ENCODE measurements at regions not wholly inside any gene's neighbourhood (a gene's known extent, or its start where the extent isn't known, plus 50 kb on each side); places are given as distances from the start of the nearest gene placed in this dataset.

GRCh38 chr7:130814778-130815335 lies 80.8 kb upstream of the KLF14 start:
- TF ChIP-seq MYC (IDR thresholded peaks at IDR 0.05; ENCODE audit: low read depth, low read length): no peak
- TF ChIP-seq CTCF (IDR thresholded peaks at IDR 0.05; ENCODE audit: extremely low read depth in 1 of 2, insufficient read depth in 1 of 2, low read depth in 1 of 2, low read length in 2 of 2): peak; percentile 34 to 36
- peaks cover 0 to 3% of the 10 kb centered on the region in 2 experiments for H3K27me3 ChIP-seq (ENCODE audit: control insufficient read depth in 2 of 2, insufficient read depth in 2 of 2, low read length in 2 of 2)
- no peaks in the 10 kb centered on the region for H3K4me1 ChIP-seq (ENCODE audit: control insufficient read depth, extremely low read depth, insufficient read depth, low read length)
- no peak overlapping the region for H3K27ac ChIP-seq (ENCODE audit: insufficient read depth, low read depth, low read length)
- H3K9ac ChIP-seq (replicated peaks; ENCODE audit: extremely low read depth, insufficient read depth, low read length): no peak overlapping the region
- DNase-seq (ENCODE audit: low read depth, low spot score) (peak; percentile 37), FAIRE-seq (no peak)
- ChIA-PET POLR2A (no interaction called here), CTCF (interaction anchor here (1.3 to 1.5 kb wide), 3 partner anchors 80 to 226 kb away, joined by 3 to 6 read pairs (median 4); no protein-coding TSS in a partner anchor)
- no peaks in the 10 kb centered on the region for H3K9me1 ChIP-seq (replicated peaks; ENCODE audit: control insufficient read depth, extremely low read depth, insufficient read depth, low read length)
- H3K36me3 ChIP-seq (ENCODE audit: control insufficient read depth in 2 of 2, extremely low read depth in 1 of 2, insufficient read depth in 2 of 2, low read length in 2 of 2): no peaks in the 10 kb centered on the region
- intact Hi-C loops (cut with micrococcal nuclease): no loop called here
- dilution Hi-C loops (cut with MboI; ENCODE audit: extremely low pct_ligation_motif_present, low sequenced_read_pairs): no loop called here
- H3K4me2 ChIP-seq (ENCODE audit: insufficient read depth, low read length): no peak overlapping the region
- no peaks in the 10 kb centered on the region for H3K79me2 ChIP-seq (ENCODE audit: control insufficient read depth, insufficient read depth, low read length)
- no peaks in the 10 kb centered on the region for H3K9me3 ChIP-seq (replicated peaks; ENCODE audit: control insufficient read depth, insufficient read depth, low read length)
- no TSS peak for BruUV-seq (replicated peaks)
- no peaks in the 10 kb centered on the region for H4K20me1 ChIP-seq (replicated peaks; ENCODE audit: control insufficient read depth, extremely low read depth, insufficient read depth, low read length)
- no peak overlapping the region for H3K4me3 ChIP-seq (replicated peaks in 1 of 3; ENCODE audit: insufficient read depth in 1 of 3, low read depth in 1 of 3, low read length in 3 of 3)
- no peak overlapping the region for H2AFZ ChIP-seq (ENCODE audit: low read depth, low read length)

- Histone ChIP-seq H3K27ac (ENCODE audit: insufficient read depth, low read depth, low read length) (no peak overlapping the region), H3K36me3 (ENCODE audit: control insufficient read depth in 2 of 2, extremely low read depth in 1 of 2, insufficient read depth in 2 of 2, low read length in 2 of 2) (no peaks in the 10 kb centered on the region), H3K27me3 (ENCODE audit: control insufficient read depth in 2 of 2, insufficient read depth in 2 of 2, low read length in 2 of 2) (peaks cover 0 to 3% of the 10 kb centered on the region in 2 experiments), H3K9me1 (replicated peaks; ENCODE audit: control insufficient read depth, extremely low read depth, insufficient read depth, low read length) (no peaks in the 10 kb centered on the region), H3K79me2 (ENCODE audit: control insufficient read depth, insufficient read depth, low read length) (no peaks in the 10 kb centered on the region), H3K4me1 (ENCODE audit: control insufficient read depth, extremely low read depth, insufficient read depth, low read length) (no peaks in the 10 kb centered on the region), H3K9me3 (replicated peaks; ENCODE audit: control insufficient read depth, insufficient read depth, low read length) (no peaks in the 10 kb centered on the region), H2AFZ (ENCODE audit: low read depth, low read length) (no peak overlapping the region), H3K4me3 (replicated peaks in 1 of 3; ENCODE audit: insufficient read depth in 1 of 3, low read depth in 1 of 3, low read length in 3 of 3) (no peak overlapping the region), H4K20me1 (replicated peaks; ENCODE audit: control insufficient read depth, extremely low read depth, insufficient read depth, low read length) (no peaks in the 10 kb centered on the region), H3K4me2 (ENCODE audit: insufficient read depth, low read length) (no peak overlapping the region), H3K9ac (replicated peaks; ENCODE audit: extremely low read depth, insufficient read depth, low read length) (no peak overlapping the region)
- DNase-seq (ENCODE audit: low read depth, low spot score) (peak; percentile 44), FAIRE-seq (no peak)
- TF ChIP-seq FOS (IDR thresholded peaks at IDR 0.05; ENCODE audit: borderline replicate concordance, insufficient read depth, low read length): no peak
- TF ChIP-seq CTCF (IDR thresholded peaks at IDR 0.05; ENCODE audit: extremely low read depth in 1 of 2, insufficient read depth in 1 of 2, low read depth in 1 of 2, low read length in 2 of 2): no peak
- no peak for TF ChIP-seq JUN (IDR thresholded peaks at IDR 0.05; ENCODE audit: borderline replicate concordance, insufficient read depth, insufficient read length, low read depth)
- no peak for TF ChIP-seq POLR2A (IDR thresholded peaks at IDR 0.05; ENCODE audit: low read depth, low read length)
- no peak for TF ChIP-seq EZH2 (IDR thresholded peaks at IDR 0.05; ENCODE audit: borderline replicate concordance, low read depth, low read length, severe bottlenecking)
- TF ChIP-seq MYC (IDR thresholded peaks at IDR 0.05; ENCODE audit: low read depth, low read length): no peak
- TF ChIP-seq POLR2AphosphoS5 (IDR thresholded peaks at IDR 0.05; ENCODE audit: insufficient read depth, low read depth, low read length): no peak
- TF ChIP-seq GATA2 (IDR thresholded peaks at IDR 0.05; ENCODE audit: insufficient read depth, insufficient read length, low read depth, low read length): no peak
- no peak for TF ChIP-seq MAX (IDR thresholded peaks at IDR 0.05; ENCODE audit: insufficient read depth, insufficient read length)
- BruUV-seq (replicated peaks): no TSS peak
- CTCF ChIA-PET: no interaction called here
- intact Hi-C loops (cut with micrococcal nuclease) (no loop called here), dilution Hi-C loops (cut with MboI; ENCODE audit: extremely low pct_ligation_motif_present, low sequenced_read_pairs) (no loop called here)
- POLR2A ChIA-PET: no interaction called here
These were observed 84.0 kb upstream of the KLF14 start for GRCh38 chr7:130818056-130818455.
